Epithelial cell of proximal tubule (primary cell): ENCODE measurements at regions not wholly inside any gene's neighbourhood (a gene's known extent, or its start where the extent isn't known, plus 50 kb on each side); places are given as distances from the start of the nearest gene placed in this dataset.

Experiments used
- DNase-seq: peaks from one replicate; pipeline ENCODE4 v3.0.0-alpha.2; 2011; ENCODE audit warnings: low read depth
- H3K4me3 ChIP-seq: 2 replicates; pipeline ENCODE4 v1.5.1; 2011; ENCODE audit warnings: low read depth, mild to moderate bottlenecking, low read length
- CTCF ChIP-seq: conservative IDR thresholded peaks from 2 replicates; pipeline ENCODE4 v1.5.1; 2012; ENCODE audit warnings: low read depth, mild to moderate bottlenecking, low read length

DNA sequence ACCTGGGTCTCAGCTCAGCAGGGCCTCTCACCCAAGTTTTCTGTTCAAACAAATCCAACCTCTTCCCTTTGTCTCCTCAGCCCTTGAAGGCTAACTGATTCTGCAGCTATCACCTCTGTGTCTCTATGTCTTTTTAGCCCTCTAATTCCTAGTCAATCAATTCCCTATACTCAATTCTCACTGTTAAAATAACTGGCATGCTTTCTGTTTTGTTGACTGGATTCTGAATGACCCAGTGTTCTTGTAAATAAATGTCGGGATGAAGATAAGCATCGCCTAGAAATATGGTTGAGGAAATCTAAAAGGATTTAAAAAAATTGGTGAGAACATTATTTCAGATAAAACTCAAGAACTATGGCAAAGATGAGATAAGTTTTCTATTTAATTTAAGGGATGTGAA lies 210.2 kb downstream of the ICE1 start:
- H3K4me3 ChIP-seq, result no peak overlapping the region
- no peak for TF ChIP-seq CTCF

GRCh38 chr5:5629607-5629978 lies 207.1 kb downstream of the ICE1 start:
- DNase-seq, result no peak
- TF ChIP-seq CTCF, result no peak
- H3K4me3 ChIP-seq, result no peak overlapping the region

More for the DNA sequence above, 210.2 kb downstream of the ICE1 start:
- no peak for DNase-seq

DNA sequence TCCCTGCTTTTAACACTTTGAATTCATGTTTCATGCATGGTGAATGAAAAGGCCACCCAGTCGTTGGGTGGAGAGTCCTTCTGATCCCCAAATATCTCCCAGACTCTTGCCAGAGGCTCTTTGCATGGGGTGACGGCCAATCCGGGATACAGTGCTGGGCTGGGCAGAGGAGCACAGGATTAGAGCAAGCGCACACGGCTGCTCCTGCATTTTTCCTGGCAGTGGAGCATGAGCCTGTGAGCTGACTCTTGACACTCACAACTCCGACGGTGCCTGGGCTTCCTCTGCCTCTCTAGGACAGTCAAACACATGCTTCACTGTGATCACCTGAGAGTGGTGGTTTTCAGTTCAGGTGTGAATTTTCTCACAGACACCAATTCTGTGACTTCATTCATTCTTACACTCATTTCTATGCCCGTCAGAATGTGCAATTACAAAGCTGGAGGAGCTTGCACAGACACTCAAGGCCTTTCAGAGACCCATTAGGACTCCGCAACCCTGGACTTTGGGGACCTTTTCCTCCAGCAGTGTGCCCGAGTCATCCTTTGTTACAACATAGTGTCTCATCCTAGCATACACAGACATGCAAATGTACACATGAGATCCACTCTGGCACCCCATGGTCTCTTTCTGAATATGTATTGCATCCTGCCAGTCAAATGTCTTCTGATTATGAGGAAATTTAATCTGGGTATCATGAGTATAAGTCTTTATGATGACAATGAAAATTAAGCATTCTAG lies 206.6 kb downstream of the ICE1 start:
- no peak for DNase-seq
- no peak for TF ChIP-seq CTCF
- H3K4me3 ChIP-seq, result no peak overlapping the region

DNA sequence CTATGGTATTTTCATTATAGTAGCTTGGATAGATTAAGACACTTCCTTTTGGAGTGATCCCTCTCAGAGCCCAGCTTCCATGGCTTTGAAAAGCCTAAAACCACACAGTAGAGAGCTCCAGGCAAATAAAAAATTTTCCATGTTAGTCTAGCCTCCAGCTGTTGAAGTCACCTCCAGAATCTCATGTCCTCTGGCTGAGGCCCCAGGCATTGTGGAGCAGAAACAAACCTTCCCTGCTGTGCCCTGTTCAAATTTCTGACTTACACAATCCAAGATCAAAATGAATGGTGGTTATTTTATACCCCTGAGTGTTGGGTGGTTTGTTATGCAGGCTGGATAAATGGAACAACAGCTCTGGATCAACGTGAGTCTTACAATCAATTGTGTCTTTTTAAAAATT lies 203.9 kb downstream of the ICE1 start:
- no peak for TF ChIP-seq CTCF
- no peak overlapping the region for H3K4me3 ChIP-seq
- DNase-seq, result no peak

GRCh38 chr5:5625491-5625890 lies 203.0 kb downstream of the ICE1 start:
- DNase-seq, result no peak
- no peak overlapping the region for H3K4me3 ChIP-seq
- no peak for TF ChIP-seq CTCF

DNA sequence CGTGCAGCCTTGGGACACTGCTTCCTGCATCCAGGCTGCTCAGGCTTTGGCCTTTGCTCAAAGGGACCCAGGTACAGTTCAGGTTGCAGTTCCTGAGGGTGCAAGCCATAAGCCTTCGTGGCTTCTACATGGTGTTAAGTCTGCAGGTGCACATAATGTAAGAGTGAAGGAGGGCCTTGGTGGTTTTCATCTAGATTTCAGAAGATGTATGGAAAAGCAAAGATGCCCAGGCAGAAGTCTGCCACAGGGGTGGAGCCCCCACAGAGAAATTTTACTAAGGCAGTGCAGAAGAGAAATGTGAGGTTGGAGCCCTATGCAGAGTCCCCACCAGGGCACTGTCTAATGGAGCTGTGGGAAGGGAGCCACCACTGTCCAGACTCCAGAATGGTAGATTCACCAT lies 200.9 kb downstream of the ICE1 start:
- no peak overlapping the region for H3K4me3 ChIP-seq
- no peak for DNase-seq
- TF ChIP-seq CTCF, result no peak

DNA sequence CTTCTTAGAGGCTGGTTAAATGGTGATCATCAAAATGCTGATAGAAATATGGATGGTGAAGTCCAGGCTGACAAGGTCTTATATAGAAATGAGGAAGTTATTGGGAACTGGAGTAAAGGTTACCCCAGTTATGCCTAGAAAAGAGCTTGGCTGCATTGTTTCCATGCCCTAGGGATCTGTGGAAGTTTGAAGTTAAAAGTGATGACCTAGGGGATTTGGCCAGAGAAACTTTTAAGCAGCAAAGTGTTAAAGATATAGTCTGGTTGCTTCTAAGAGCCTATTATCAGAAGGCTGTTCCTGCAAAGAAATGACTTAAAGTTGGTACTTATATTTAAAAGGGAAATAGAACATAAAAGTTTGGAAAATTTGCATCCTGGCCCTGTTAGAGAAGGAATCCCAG lies 200.3 kb downstream of the ICE1 start:
- no peak for TF ChIP-seq CTCF
- H3K4me3 ChIP-seq, result no peak overlapping the region
- no peak for DNase-seq
